ENCODE measurements at regions not wholly inside any gene's neighbourhood (a gene's known extent, or its start where the extent isn't known, plus 50 kb on each side); places are given as distances from the start of the nearest gene placed in this dataset.

DNA sequence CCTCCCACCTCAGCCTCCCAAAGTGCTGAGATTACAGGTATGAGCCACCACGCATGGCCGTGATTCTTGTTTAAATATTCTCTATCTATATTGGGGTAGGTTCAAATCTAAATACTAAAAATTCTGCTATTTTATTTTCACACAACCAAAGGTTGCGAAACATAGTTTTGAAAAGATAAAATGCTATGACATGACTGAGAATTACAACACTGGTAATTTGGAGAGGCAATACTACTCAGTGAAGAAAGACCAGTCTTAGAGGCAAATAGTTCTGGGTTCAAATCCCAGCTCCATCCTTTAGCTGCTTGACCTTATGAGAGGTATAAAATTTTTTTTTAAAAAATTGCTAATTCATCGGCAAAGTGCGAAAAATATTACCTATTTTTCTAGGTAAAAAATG lies 137.0 kb upstream of the PREP start:
- H3K27me3 ChIP-seq (replicated peaks in 1 of 4; ENCODE audit: control extremely low read depth in 1 of 4, control insufficient read depth in 3 of 4, insufficient read depth in 4 of 4, low read length in 3 of 4): no peaks in the 10 kb centered on the region
- H3K4me3 Mint-ChIP-seq: no peak overlapping the region
- H3K9ac ChIP-seq (ENCODE audit: low read length): no peak overlapping the region
- H3K9me3 ChIP-seq (ENCODE audit: control extremely low read depth in 1 of 3, control insufficient read depth in 2 of 3, insufficient read depth in 1 of 3, low read length in 2 of 3): no peaks in the 10 kb centered on the region
- H3K27ac Mint-ChIP-seq: no peak overlapping the region
- H3K36me3 ChIP-seq (replicated peaks in 1 of 2; ENCODE audit: control extremely low read depth in 1 of 2, control insufficient read depth in 1 of 2, extremely low read depth in 1 of 2, insufficient read depth in 2 of 2, low read length in 1 of 2): no peaks in the 10 kb centered on the region
- H3K79me2 ChIP-seq (ENCODE audit: control insufficient read depth, insufficient read depth, low read length): no peaks in the 10 kb centered on the region
- no peak overlapping the region for H3K27ac ChIP-seq (ENCODE audit: low read length in 2 of 2)
- no peak overlapping the region for H2AFZ ChIP-seq (ENCODE audit: insufficient read depth, low read depth, low read length, poor library complexity, severe bottlenecking)
- WGBS (ENCODE audit: insufficient coverage): no CpG with 5 or more reads among the region's 5 CpGs
- no peaks in the 10 kb centered on the region for H3K4me1 ChIP-seq (ENCODE audit: control insufficient read depth in 2 of 2, insufficient read depth in 2 of 2, low read length in 2 of 2)
- H3K9me3 Mint-ChIP-seq (ENCODE audit: insufficient read depth): no peaks in the 10 kb centered on the region
- TF ChIP-seq, protein P1, sequence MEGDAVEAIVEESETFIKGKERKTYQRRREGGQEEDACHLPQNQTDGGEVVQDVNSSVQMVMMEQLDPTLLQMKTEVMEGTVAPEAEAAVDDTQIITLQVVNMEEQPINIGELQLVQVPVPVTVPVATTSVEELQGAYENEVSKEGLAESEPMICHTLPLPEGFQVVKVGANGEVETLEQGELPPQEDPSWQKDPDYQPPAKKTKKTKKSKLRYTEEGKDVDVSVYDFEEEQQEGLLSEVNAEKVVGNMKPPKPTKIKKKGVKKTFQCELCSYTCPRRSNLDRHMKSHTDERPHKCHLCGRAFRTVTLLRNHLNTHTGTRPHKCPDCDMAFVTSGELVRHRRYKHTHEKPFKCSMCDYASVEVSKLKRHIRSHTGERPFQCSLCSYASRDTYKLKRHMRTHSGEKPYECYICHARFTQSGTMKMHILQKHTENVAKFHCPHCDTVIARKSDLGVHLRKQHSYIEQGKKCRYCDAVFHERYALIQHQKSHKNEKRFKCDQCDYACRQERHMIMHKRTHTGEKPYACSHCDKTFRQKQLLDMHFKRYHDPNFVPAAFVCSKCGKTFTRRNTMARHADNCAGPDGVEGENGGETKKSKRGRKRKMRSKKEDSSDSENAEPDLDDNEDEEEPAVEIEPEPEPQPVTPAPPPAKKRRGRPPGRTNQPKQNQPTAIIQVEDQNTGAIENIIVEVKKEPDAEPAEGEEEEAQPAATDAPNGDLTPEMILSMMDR (IDR thresholded peaks at IDR 0.05): no peak
- no peak for TF ChIP-seq EZH2 (IDR thresholded peaks at IDR 0.05; ENCODE audit: borderline replicate concordance, insufficient read depth, low read depth, low read length, poor library complexity, severe bottlenecking)
- CTCF ChIA-PET: interaction anchor here (1.0 kb wide), 1 partner anchor 683 kb away, joined by 3 read pairs; no protein-coding TSS in a partner anchor
- intact Hi-C loops (cut with micrococcal nuclease): no loop called here
- POLR2A ChIA-PET: no interaction called here
- DNase-seq (no peak), ATAC-seq (ENCODE audit: low read depth) (no peak)
- no peak overlapping the region for H3K4me2 ChIP-seq (replicated peaks; ENCODE audit: low read depth, low read length, poor library complexity, severe bottlenecking)
- H3K27me3 Mint-ChIP-seq: peaks cover 12% of the 10 kb centered on the region
- no peak overlapping the region for H3K4me3 ChIP-seq (ENCODE audit: control extremely low read depth in 1 of 5, extremely low read depth in 1 of 5, insufficient read depth in 1 of 5, low read depth in 2 of 5, low read length in 4 of 5)
- H3K4me1 Mint-ChIP-seq: no peaks in the 10 kb centered on the region
- no peaks in the 10 kb centered on the region for H4K20me1 ChIP-seq (ENCODE audit: control insufficient read depth, insufficient read depth, low read length, poor library complexity, severe bottlenecking)

DNA sequence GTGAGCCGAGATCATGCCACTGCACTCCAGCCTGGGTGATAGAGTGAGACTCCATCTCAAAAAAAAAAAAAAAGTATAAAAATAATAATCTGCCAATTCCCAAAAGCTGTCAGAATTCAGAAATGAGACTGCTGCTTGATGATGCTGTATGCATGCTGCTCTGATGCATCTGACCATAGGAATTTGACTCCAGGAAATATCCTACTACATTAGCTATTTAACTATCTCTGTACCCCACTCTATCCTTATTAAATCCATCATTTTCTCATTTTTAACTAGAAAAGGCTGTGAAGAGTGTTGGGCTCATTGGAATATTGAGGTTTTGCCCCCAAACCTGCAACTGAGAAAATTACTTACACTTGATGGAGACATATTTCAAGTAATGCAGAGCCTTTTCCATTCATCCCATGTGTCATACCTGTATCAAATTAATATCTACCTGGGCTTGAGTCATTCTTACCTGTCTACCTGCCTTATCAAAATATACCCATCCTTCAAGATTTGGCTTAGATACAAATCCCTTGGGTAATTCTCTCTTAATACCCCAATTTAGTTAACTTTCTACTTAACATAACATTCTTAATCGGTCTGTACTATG lies 135.2 kb upstream of the PREP start:
- no peak for ATAC-seq (ENCODE audit: low read depth)
- CTCF ChIA-PET: no interaction called here
- H3K27me3 Mint-ChIP-seq: peaks cover 16% of the 10 kb centered on the region

More for the DNA sequence above, 135.2 kb upstream of the PREP start:
- DNase-seq: no peak
- H3K4me1 Mint-ChIP-seq: no peaks in the 10 kb centered on the region
- Histone ChIP-seq H3K27me3 (replicated peaks in 1 of 4; ENCODE audit: control extremely low read depth in 1 of 4, control insufficient read depth in 3 of 4, insufficient read depth in 4 of 4, low read length in 3 of 4) (no peaks in the 10 kb centered on the region), H3K36me3 (replicated peaks in 1 of 2; ENCODE audit: control extremely low read depth in 1 of 2, control insufficient read depth in 1 of 2, extremely low read depth in 1 of 2, insufficient read depth in 2 of 2, low read length in 1 of 2) (no peaks in the 10 kb centered on the region), H4K20me1 (ENCODE audit: control insufficient read depth, insufficient read depth, low read length, poor library complexity, severe bottlenecking) (no peaks in the 10 kb centered on the region), H3K4me3 (ENCODE audit: control extremely low read depth in 1 of 5, extremely low read depth in 1 of 5, insufficient read depth in 1 of 5, low read depth in 2 of 5, low read length in 4 of 5) (no peak overlapping the region), H3K4me1 (ENCODE audit: control insufficient read depth in 2 of 2, insufficient read depth in 2 of 2, low read length in 2 of 2) (no peaks in the 10 kb centered on the region), H3K9ac (ENCODE audit: low read length) (no peak overlapping the region), H3K79me2 (ENCODE audit: control insufficient read depth, insufficient read depth, low read length) (no peaks in the 10 kb centered on the region), H2AFZ (ENCODE audit: insufficient read depth, low read depth, low read length, poor library complexity, severe bottlenecking) (no peak overlapping the region), H3K4me2 (replicated peaks; ENCODE audit: low read depth, low read length, poor library complexity, severe bottlenecking) (no peak overlapping the region), H3K9me3 (ENCODE audit: control extremely low read depth in 1 of 3, control insufficient read depth in 2 of 3, insufficient read depth in 1 of 3, low read length in 2 of 3) (no peaks in the 10 kb centered on the region), H3K27ac (ENCODE audit: low read length in 2 of 2) (no peak overlapping the region)
- no peak overlapping the region for H3K27ac Mint-ChIP-seq
- POLR2A ChIA-PET: no interaction called here
- no CpG with 5 or more reads among the region's 2 CpGs for WGBS (ENCODE audit: insufficient coverage)
- no peaks in the 10 kb centered on the region for H3K9me3 Mint-ChIP-seq (ENCODE audit: insufficient read depth)
- TF ChIP-seq EZH2 (IDR thresholded peaks at IDR 0.05; ENCODE audit: borderline replicate concordance, insufficient read depth, low read depth, low read length, poor library complexity, severe bottlenecking): no peak
- TF ChIP-seq, protein P1 (IDR thresholded peaks at IDR 0.05): no peak
- H3K4me3 Mint-ChIP-seq: no peak overlapping the region
- intact Hi-C loops (cut with micrococcal nuclease): no loop called here
